Effector memory CD4-positive, alpha-beta T cell (primary cell): ENCODE measurements at regions not wholly inside any gene's neighbourhood (a gene's known extent, or its start where the extent isn't known, plus 50 kb on each side); places are given as distances from the start of the nearest gene placed in this dataset.

Source experiments
- DNase-seq, 3 donors: peaks; one replicate each; pipeline ENCODE4 v3.0.0-alpha.2; 2020
- H3K27ac ChIP-seq: 2 replicates; pipeline ENCODE4 v1.7.0; 2013; ENCODE audit warnings: mild to moderate bottlenecking, low read length, moderate library complexity; ENCODE audit not compliant: insufficient read depth, poor library complexity, severe bottlenecking
- H3K27me3 ChIP-seq: replicated peaks from 2 replicates; pipeline ENCODE4 v1.7.0; 2013; ENCODE audit warnings: mild to moderate bottlenecking, low read length; ENCODE audit not compliant: insufficient read depth, control insufficient read depth, poor library complexity, severe bottlenecking
- H3K36me3 ChIP-seq: 2 replicates; pipeline ENCODE4 v1.7.0; 2013; ENCODE audit warnings: mild to moderate bottlenecking, low read length, moderate library complexity; ENCODE audit not compliant: control insufficient read depth, insufficient read depth
- H3K4me1 ChIP-seq: 2 replicates; pipeline ENCODE4 v1.7.0; 2013; ENCODE audit warnings: low read length, mild to moderate bottlenecking; ENCODE audit not compliant: control insufficient read depth, insufficient read depth, poor library complexity, severe bottlenecking
- H3K4me3 ChIP-seq: 2 replicates; pipeline ENCODE4 v1.7.0; 2013; ENCODE audit warnings: low read length, low read depth, mild to moderate bottlenecking; ENCODE audit not compliant: insufficient read depth, poor library complexity, severe bottlenecking
- H3K9me3 ChIP-seq: 2 replicates; pipeline ENCODE4 v1.7.0; 2013; ENCODE audit warnings: mild to moderate bottlenecking, low read length, moderate library complexity; ENCODE audit not compliant: control insufficient read depth

- no peak for DNase-seq
- Histone ChIP-seq H3K27me3 (no peaks in the 10 kb centered on the region), H3K9me3 (no peaks in the 10 kb centered on the region), H3K36me3 (no peaks in the 10 kb centered on the region), H3K4me3 (no peak overlapping the region), H3K4me1 (no peaks in the 10 kb centered on the region), H3K27ac (no peak overlapping the region)
These were observed 77.5 kb upstream of the PAPOLG start for GRCh38 chr2:60678551-60678950.

- Histone ChIP-seq H3K27ac (no peak overlapping the region), H3K27me3 (no peaks in the 10 kb centered on the region)
- no peak for DNase-seq
These were observed 76.9 kb upstream of the PAPOLG start for GRCh38 chr2:60679036-60679780.

GRCh38 chr2:60693551-60693950, 62.5 kb upstream of the PAPOLG start:
- H3K9me3 ChIP-seq: no peaks in the 10 kb centered on the region
- DNase-seq: no peak
- no peaks in the 10 kb centered on the region for H3K4me1 ChIP-seq
- no peaks in the 10 kb centered on the region for H3K36me3 ChIP-seq
- H3K4me3 ChIP-seq: no peak overlapping the region
- H3K27ac ChIP-seq: no peak overlapping the region
- H3K27me3 ChIP-seq: no peaks in the 10 kb centered on the region

More at GRCh38 chr2:60679036-60679780, 76.9 kb upstream of the PAPOLG start:
- H3K4me3 ChIP-seq: no peak overlapping the region
- no peaks in the 10 kb centered on the region for H3K4me1 ChIP-seq
- no peaks in the 10 kb centered on the region for H3K9me3 ChIP-seq
- no peaks in the 10 kb centered on the region for H3K36me3 ChIP-seq

GRCh38 chr2:60695793-60696192, 60.3 kb upstream of the PAPOLG start:
- Histone ChIP-seq H3K27me3 (no peaks in the 10 kb centered on the region), H3K4me3 (no peak overlapping the region), H3K9me3 (no peaks in the 10 kb centered on the region), H3K27ac (no peak overlapping the region), H3K36me3 (no peaks in the 10 kb centered on the region), H3K4me1 (no peaks in the 10 kb centered on the region)
- no peak for DNase-seq

GRCh38 chr2:60699617-60700016, 56.5 kb upstream of the PAPOLG start:
- no peaks in the 10 kb centered on the region for H3K36me3 ChIP-seq
- no peaks in the 10 kb centered on the region for H3K27me3 ChIP-seq
- H3K4me1 ChIP-seq: no peaks in the 10 kb centered on the region
- H3K9me3 ChIP-seq: no peaks in the 10 kb centered on the region
- no peak overlapping the region for H3K4me3 ChIP-seq
- no peak overlapping the region for H3K27ac ChIP-seq
- DNase-seq: no peak

GRCh38 chr2:60706021-60706420, 50.0 kb upstream of the PAPOLG start:
- H3K4me3 ChIP-seq: no peak overlapping the region
- H3K27ac ChIP-seq: no peak overlapping the region
- DNase-seq: no peak
- no peaks in the 10 kb centered on the region for H3K9me3 ChIP-seq
- H3K4me1 ChIP-seq: no peaks in the 10 kb centered on the region
- H3K27me3 ChIP-seq: no peaks in the 10 kb centered on the region
- H3K36me3 ChIP-seq: no peaks in the 10 kb centered on the region
